ENCODE measurements at regions not wholly inside any gene's neighbourhood (a gene's known extent, or its start where the extent isn't known, plus 50 kb on each side); places are given as distances from the start of the nearest gene placed in this dataset.

DNA sequence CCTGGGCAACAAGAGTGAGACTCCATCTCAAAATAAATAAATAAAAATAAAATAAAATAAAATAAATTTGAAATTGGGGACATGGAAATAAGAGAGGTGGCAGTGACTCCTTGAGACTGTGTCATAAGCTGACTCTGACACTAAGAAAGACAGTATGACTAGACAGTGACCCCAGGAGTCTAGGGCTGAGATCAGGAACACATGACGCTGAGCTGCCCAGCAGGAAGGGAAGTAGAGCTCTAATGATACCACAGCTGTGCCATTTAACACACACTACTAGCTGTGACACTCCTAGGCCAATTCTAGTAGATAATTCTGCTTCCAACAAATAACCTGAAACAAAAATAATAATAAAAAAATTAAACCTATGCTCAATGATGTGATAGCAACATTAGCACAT lies 293.0 kb downstream of the SEC61B start:
- TF ChIP-seq, protein P1, sequence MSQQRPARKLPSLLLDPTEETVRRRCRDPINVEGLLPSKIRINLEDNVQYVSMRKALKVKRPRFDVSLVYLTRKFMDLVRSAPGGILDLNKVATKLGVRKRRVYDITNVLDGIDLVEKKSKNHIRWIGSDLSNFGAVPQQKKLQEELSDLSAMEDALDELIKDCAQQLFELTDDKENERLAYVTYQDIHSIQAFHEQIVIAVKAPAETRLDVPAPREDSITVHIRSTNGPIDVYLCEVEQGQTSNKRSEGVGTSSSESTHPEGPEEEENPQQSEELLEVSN (IDR thresholded peaks at IDR 0.05; ENCODE audit: borderline replicate concordance, low read depth), result no peak
- TF ChIP-seq, protein P2, sequence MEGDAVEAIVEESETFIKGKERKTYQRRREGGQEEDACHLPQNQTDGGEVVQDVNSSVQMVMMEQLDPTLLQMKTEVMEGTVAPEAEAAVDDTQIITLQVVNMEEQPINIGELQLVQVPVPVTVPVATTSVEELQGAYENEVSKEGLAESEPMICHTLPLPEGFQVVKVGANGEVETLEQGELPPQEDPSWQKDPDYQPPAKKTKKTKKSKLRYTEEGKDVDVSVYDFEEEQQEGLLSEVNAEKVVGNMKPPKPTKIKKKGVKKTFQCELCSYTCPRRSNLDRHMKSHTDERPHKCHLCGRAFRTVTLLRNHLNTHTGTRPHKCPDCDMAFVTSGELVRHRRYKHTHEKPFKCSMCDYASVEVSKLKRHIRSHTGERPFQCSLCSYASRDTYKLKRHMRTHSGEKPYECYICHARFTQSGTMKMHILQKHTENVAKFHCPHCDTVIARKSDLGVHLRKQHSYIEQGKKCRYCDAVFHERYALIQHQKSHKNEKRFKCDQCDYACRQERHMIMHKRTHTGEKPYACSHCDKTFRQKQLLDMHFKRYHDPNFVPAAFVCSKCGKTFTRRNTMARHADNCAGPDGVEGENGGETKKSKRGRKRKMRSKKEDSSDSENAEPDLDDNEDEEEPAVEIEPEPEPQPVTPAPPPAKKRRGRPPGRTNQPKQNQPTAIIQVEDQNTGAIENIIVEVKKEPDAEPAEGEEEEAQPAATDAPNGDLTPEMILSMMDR (IDR thresholded peaks at IDR 0.05), result no peak
- no peak for TF ChIP-seq RARB (CRISPR knock-in tag; IDR thresholded peaks at IDR 0.05)
- TF ChIP-seq, protein P3, sequence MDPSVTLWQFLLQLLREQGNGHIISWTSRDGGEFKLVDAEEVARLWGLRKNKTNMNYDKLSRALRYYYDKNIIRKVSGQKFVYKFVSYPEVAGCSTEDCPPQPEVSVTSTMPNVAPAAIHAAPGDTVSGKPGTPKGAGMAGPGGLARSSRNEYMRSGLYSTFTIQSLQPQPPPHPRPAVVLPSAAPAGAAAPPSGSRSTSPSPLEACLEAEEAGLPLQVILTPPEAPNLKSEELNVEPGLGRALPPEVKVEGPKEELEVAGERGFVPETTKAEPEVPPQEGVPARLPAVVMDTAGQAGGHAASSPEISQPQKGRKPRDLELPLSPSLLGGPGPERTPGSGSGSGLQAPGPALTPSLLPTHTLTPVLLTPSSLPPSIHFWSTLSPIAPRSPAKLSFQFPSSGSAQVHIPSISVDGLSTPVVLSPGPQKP (IDR thresholded peaks at IDR 0.05; ENCODE audit: low read depth, low read length), result no peak
- no peak for TF ChIP-seq EP300 (IDR thresholded peaks at IDR 0.05)
- TF ChIP-seq, protein P4, sequence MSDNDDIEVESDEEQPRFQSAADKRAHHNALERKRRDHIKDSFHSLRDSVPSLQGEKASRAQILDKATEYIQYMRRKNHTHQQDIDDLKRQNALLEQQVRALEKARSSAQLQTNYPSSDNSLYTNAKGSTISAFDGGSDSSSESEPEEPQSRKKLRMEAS (IDR thresholded peaks at IDR 0.05), result no peak
- no peak for TF ChIP-seq NPAS2 (CRISPR knock-in tag; IDR thresholded peaks at IDR 0.05; ENCODE audit: borderline replicate concordance)
- TF ChIP-seq POLR2A (IDR thresholded peaks at IDR 0.05; ENCODE audit: low read length), result no peak
- no peak for TF ChIP-seq RFX5 (IDR thresholded peaks at IDR 0.05)
- no peak for TF ChIP-seq CBX2 (IDR thresholded peaks at IDR 0.05; ENCODE audit: borderline replicate concordance, low read depth)
- TF ChIP-seq CHD4 (IDR thresholded peaks at IDR 0.05; ENCODE audit: borderline replicate concordance), result no peak
- TF ChIP-seq JUN (IDR thresholded peaks at IDR 0.05), result no peak
